Mesenchymal stem cell (in vitro differentiated cells and primary cell): ENCODE measurements at regions not wholly inside any gene's neighbourhood (a gene's known extent, or its start where the extent isn't known, plus 50 kb on each side); places are given as distances from the start of the nearest gene placed in this dataset.

Source experiments
- DNase-seq: peaks from one replicate; pipeline ENCODE4 v3.0.0-alpha.2; 2013
- H2AFZ ChIP-seq: one replicate; pipeline ENCODE4 v1.6.1; 2013; ENCODE audit warnings: low read depth, mild to moderate bottlenecking, control low read depth, inconsistent platforms, low read length, moderate library complexity
- H2AK5ac ChIP-seq: 2 replicates; pipeline ENCODE4 v1.6.1; 2013; ENCODE audit warnings: low read length, moderate library complexity, mild to moderate bottlenecking, inconsistent platforms; ENCODE audit not compliant: severe bottlenecking
- H2BK120ac ChIP-seq: one replicate; pipeline ENCODE4 v1.6.1; 2013; ENCODE audit warnings: low read depth, mild to moderate bottlenecking, inconsistent platforms, low read length, moderate library complexity
- H2BK12ac ChIP-seq, 2 experiments: one replicate each; pipeline ENCODE4 v1.6.1; 2013; ENCODE audit warnings: inconsistent platforms in 2 of 2, low read length in 2 of 2, mild to moderate bottlenecking in 2 of 2, moderate library complexity in 2 of 2, control low read depth in 1 of 2
- H2BK15ac ChIP-seq: one replicate; pipeline ENCODE4 v1.6.1; 2013; ENCODE audit warnings: mild to moderate bottlenecking, low read depth, inconsistent platforms; ENCODE audit not compliant: poor library complexity, severe bottlenecking
- H2BK5ac ChIP-seq: 2 replicates; pipeline ENCODE4 v1.6.1; 2013; ENCODE audit warnings: low read depth, mild to moderate bottlenecking, low read length, control low read depth, inconsistent platforms; ENCODE audit not compliant: poor library complexity, severe bottlenecking
- H3K14ac ChIP-seq, 2 experiments: one replicate each; pipeline ENCODE4 v1.6.1; 2013; ENCODE audit warnings: inconsistent platforms in 2 of 2, low read length in 2 of 2, control low read depth in 1 of 2, mild to moderate bottlenecking in 1 of 2, moderate library complexity in 1 of 2
- H3K18ac ChIP-seq, 2 experiments: one replicate each; pipeline ENCODE4 v1.6.1; 2013; ENCODE audit warnings: inconsistent platforms in 2 of 2, low read length in 2 of 2, control low read depth in 1 of 2, low read depth in 1 of 2, mild to moderate bottlenecking in 1 of 2
- H3K23ac ChIP-seq, 2 experiments: one replicate each; pipeline ENCODE4 v1.6.1; 2013; ENCODE audit warnings: inconsistent platforms in 2 of 2, low read length in 2 of 2, mild to moderate bottlenecking in 2 of 2, moderate library complexity in 2 of 2, control low read depth in 1 of 2
- H3K27ac ChIP-seq: 2 replicates; pipeline ENCODE4 v1.5.1; 2013; ENCODE audit warnings: mild to moderate bottlenecking, moderate library complexity, low read length, control low read depth, inconsistent platforms; ENCODE audit not compliant: poor library complexity, severe bottlenecking
- H3K27me3 ChIP-seq, 2 experiments: 2 replicates each; pipeline versions ENCODE4 v1.6.1 to v1.7.0; 2013; ENCODE audit warnings: low read length in 2 of 2, mild to moderate bottlenecking in 2 of 2, moderate library complexity in 2 of 2, control low read depth in 1 of 2, inconsistent platforms in 1 of 2; ENCODE audit not compliant: control insufficient read depth in 1 of 2, insufficient read depth in 1 of 2
- H3K36me3 ChIP-seq, 2 experiments: 2 replicates each; pipeline versions ENCODE4 v1.6.1 to v1.7.0; 2013; ENCODE audit warnings: low read length in 2 of 2, control low read depth in 1 of 2, inconsistent platforms in 1 of 2, low read depth in 1 of 2, mild to moderate bottlenecking in 1 of 2; ENCODE audit not compliant: insufficient read depth in 2 of 2, control insufficient read depth in 1 of 2
- H3K4ac ChIP-seq, 2 experiments: one replicate each; pipeline ENCODE4 v1.6.1; 2013; ENCODE audit warnings: inconsistent platforms in 2 of 2, low read length in 2 of 2, mild to moderate bottlenecking in 2 of 2, moderate library complexity in 2 of 2, control low read depth in 1 of 2, low read depth in 1 of 2
- H3K4me1 ChIP-seq: 2 replicates; pipeline ENCODE4 v1.6.1; 2013; ENCODE audit warnings: low read depth, low read length, control low read depth; ENCODE audit not compliant: control insufficient read depth, insufficient read depth
- H3K4me2 ChIP-seq: 2 replicates; pipeline ENCODE4 v1.6.1; 2013; ENCODE audit warnings: low read length, mild to moderate bottlenecking, inconsistent platforms; ENCODE audit not compliant: poor library complexity, severe bottlenecking
- H3K4me3 ChIP-seq, 2 experiments: 2 replicates each; pipeline versions ENCODE4 v1.5.1 to v1.7.0; 2013; ENCODE audit warnings: low read length in 2 of 2, mild to moderate bottlenecking in 2 of 2, control low read depth in 1 of 2, low read depth in 1 of 2; ENCODE audit not compliant: insufficient read depth in 1 of 2
- H3K79me1 ChIP-seq: replicated peaks from 2 replicates; pipeline ENCODE4 v1.6.1; 2013; ENCODE audit warnings: mild to moderate bottlenecking, control low read depth, low read length, inconsistent platforms; ENCODE audit not compliant: poor library complexity, severe bottlenecking
- H3K9ac ChIP-seq: 2 replicates; pipeline ENCODE4 v1.7.0; 2013; ENCODE audit warnings: mild to moderate bottlenecking, low read length, moderate library complexity
- H3K9me3 ChIP-seq: 2 replicates; pipeline ENCODE4 v1.7.0; 2013; ENCODE audit warnings: mild to moderate bottlenecking, low read length; ENCODE audit not compliant: control insufficient read depth
- H4K8ac ChIP-seq: one replicate; pipeline ENCODE4 v1.6.1; 2013; ENCODE audit warnings: inconsistent platforms, mild to moderate bottlenecking, low read length, moderate library complexity
- H4K91ac ChIP-seq: one replicate; pipeline ENCODE4 v1.6.1; 2013; ENCODE audit warnings: mild to moderate bottlenecking, low read length, inconsistent platforms
- WGBS: methylation state at CpG from one replicate; pipeline ENCODE4 v1.1.7; 2013; ENCODE audit warnings: mixed read lengths; 5-methylcytosine and 5-hydroxymethylcytosine counted together

DNA sequence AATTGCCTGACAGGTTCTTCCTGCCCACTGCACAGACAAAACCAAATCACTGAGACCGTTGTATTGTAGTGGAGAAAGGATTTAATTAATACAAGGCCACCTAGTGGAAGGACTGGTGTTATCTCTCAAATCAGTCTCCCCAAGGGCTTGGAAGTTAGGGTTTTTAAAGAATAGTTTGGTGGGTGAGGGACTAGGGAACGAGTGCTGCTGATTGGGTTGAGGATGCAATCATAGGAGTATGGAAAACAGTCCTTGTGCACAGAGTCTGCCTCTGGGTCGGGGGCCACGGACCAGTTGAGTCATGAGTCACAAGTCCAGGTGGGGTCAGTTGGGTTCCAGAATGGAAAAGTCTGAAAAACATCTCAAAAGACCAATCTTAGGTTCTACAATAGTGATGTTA lies 89.1 kb downstream of the B3GNT2 start:
- WGBS = 91% methylated on average over 2 of the region's 4 CpGs
- H4K91ac ChIP-seq = no peak overlapping the region

DNA sequence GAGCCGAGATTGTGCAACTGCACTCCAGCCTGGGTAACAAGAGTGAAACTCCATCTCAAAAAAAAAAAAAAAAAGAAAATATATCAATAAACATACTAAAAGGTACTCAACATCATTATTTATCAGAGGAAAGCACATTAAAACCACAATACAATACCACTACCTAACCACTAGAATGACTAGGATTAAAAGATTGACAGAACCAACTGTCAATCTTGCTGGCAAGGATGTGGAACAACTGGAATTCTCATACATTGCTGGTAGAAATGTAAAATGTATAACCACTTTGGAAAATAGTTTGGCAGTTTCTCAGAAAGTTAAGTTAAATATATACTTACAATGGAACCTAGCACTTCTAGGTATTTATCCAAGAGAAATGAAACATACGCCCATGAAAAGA lies 88.6 kb downstream of the B3GNT2 start:
- peaks cover 23% of the 10 kb centered on the region for H3K9me3 ChIP-seq
- no peak overlapping the region for H2BK15ac ChIP-seq
- H3K4ac ChIP-seq = no peak overlapping the region
- no peak overlapping the region for H2AK5ac ChIP-seq
- no peak overlapping the region for H4K91ac ChIP-seq
- no peak overlapping the region for H3K23ac ChIP-seq
- no peak overlapping the region for H2BK12ac ChIP-seq
- H4K8ac ChIP-seq = no peak overlapping the region
- H3K27me3 ChIP-seq = no peaks in the 10 kb centered on the region
- no peak overlapping the region for H3K27ac ChIP-seq
- no peak overlapping the region for H3K9ac ChIP-seq
- no peak overlapping the region for H3K14ac ChIP-seq
- DNase-seq = no peak
- no peak overlapping the region for H2AFZ ChIP-seq
- H3K4me1 ChIP-seq = peaks cover 8% of the 10 kb centered on the region
- no CpG with 5 or more reads among the region's 2 CpGs for WGBS
- H2BK5ac ChIP-seq = no peak overlapping the region
- H3K79me1 ChIP-seq = no peaks in the 10 kb centered on the region
- H2BK120ac ChIP-seq = no peak overlapping the region
- no peak overlapping the region for H3K18ac ChIP-seq
- H3K36me3 ChIP-seq = no peaks in the 10 kb centered on the region
- no peak overlapping the region for H3K4me2 ChIP-seq
- no peak overlapping the region for H3K4me3 ChIP-seq

More for the DNA sequence above, 89.1 kb downstream of the B3GNT2 start:
- Histone ChIP-seq H3K79me1 (no peaks in the 10 kb centered on the region), H2AFZ (no peak overlapping the region), H3K14ac (no peak overlapping the region), H2BK12ac (no peak overlapping the region), H3K23ac (no peak overlapping the region), H3K4ac (no peak overlapping the region), H2AK5ac (no peak overlapping the region), H3K18ac (no peak overlapping the region), H2BK15ac (no peak overlapping the region), H3K4me1 (peaks cover 8% of the 10 kb centered on the region), H3K4me2 (no peak overlapping the region), H3K27me3 (no peaks in the 10 kb centered on the region), H2BK5ac (no peak overlapping the region), H2BK120ac (no peak overlapping the region), H3K4me3 (no peak overlapping the region), H3K27ac (no peak overlapping the region), H4K8ac (no peak overlapping the region), H3K36me3 (no peaks in the 10 kb centered on the region), H3K9me3 (peaks cover 23% of the 10 kb centered on the region), H3K9ac (no peak overlapping the region)
- DNase-seq = no peak

DNA sequence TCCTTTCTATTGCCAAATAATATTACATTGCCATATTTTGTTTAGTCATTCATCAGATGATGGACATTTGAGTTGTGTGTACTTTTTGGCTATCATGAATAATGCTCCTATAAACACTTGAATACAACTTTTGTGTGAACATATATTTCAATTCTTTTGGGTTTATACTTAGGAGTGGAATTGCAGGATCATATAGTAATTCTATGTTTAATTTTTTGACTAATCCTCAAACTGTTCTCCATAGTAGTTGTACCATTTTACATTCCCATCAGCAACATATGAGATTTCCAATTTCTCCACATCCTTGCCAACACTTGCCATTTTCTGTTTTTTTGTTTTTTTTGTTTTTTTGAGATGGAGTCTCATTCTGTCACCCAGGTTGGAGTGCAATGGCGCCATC lies 87.2 kb downstream of the B3GNT2 start:
- Histone ChIP-seq H3K4me2 (no peak overlapping the region), H3K18ac (no peak overlapping the region), H3K9me3 (peaks cover 33% of the 10 kb centered on the region), H4K91ac (no peak overlapping the region), H3K9ac (no peak overlapping the region), H3K4ac (no peak overlapping the region), H3K23ac (no peak overlapping the region), H3K27ac (no peak overlapping the region), H3K36me3 (no peaks in the 10 kb centered on the region), H2AK5ac (no peak overlapping the region), H2BK15ac (no peak overlapping the region), H3K14ac (no peak overlapping the region), H3K27me3 (no peaks in the 10 kb centered on the region), H2BK5ac (no peak overlapping the region), H2AFZ (no peak overlapping the region), H2BK120ac (no peak overlapping the region), H2BK12ac (no peak overlapping the region), H3K79me1 (no peaks in the 10 kb centered on the region), H3K4me1 (peaks cover 7% of the 10 kb centered on the region), H4K8ac (no peak overlapping the region), H3K4me3 (no peak overlapping the region)
- 80% methylated on average over 1 of the region's 1 CpG for WGBS
- DNase-seq = no peak

DNA sequence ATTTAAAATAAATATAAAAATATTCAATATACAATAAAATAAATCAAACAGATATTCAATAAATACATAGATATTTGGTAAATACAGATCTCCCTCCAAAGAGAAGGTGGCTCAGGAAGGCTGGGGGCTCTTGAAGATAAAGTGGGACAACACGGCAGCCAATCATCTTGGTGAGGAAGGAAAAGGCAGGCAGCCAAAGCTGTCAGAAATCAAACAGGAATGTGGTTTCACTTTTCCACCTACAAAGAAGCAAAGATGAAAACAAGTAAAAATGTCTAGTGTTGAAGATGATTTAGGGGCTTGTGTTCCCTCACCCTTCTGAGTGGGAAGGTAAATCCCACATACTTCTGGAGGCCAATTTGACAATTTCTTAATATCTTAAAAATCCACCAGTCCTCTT lies 85.7 kb downstream of the B3GNT2 start:
- H3K4me3 ChIP-seq = no peak overlapping the region
- no peak overlapping the region for H3K23ac ChIP-seq
- H3K27ac ChIP-seq = no peak overlapping the region
- 90% methylated on average over 1 of the region's 1 CpG for WGBS
- H2AK5ac ChIP-seq = no peak overlapping the region
- H4K8ac ChIP-seq = no peak overlapping the region
- no peak overlapping the region for H2AFZ ChIP-seq
- H3K4me1 ChIP-seq = no peaks in the 10 kb centered on the region
- H3K14ac ChIP-seq = no peak overlapping the region
- no peak overlapping the region for H2BK15ac ChIP-seq
- no peak overlapping the region for H3K4ac ChIP-seq
- peaks cover 46% of the 10 kb centered on the region for H3K9me3 ChIP-seq
- H3K36me3 ChIP-seq = no peaks in the 10 kb centered on the region
- H2BK5ac ChIP-seq = no peak overlapping the region
- no peak overlapping the region for H2BK12ac ChIP-seq
- no peak overlapping the region for H4K91ac ChIP-seq
- H2BK120ac ChIP-seq = no peak overlapping the region
- H3K9ac ChIP-seq = no peak overlapping the region
- H3K18ac ChIP-seq = no peak overlapping the region
- H3K79me1 ChIP-seq = no peaks in the 10 kb centered on the region
- H3K4me2 ChIP-seq = no peak overlapping the region
- H3K27me3 ChIP-seq = no peaks in the 10 kb centered on the region
- DNase-seq = no peak
